CD14-positive monocyte (primary cell): ENCODE measurements at regions not wholly inside any gene's neighbourhood (a gene's known extent, or its start where the extent isn't known, plus 50 kb on each side); places are given as distances from the start of the nearest gene placed in this dataset.

Experiments used
- DNase-seq, 3 donors: peaks; one replicate each; pipeline ENCODE4 v3.0.0-alpha.2; 2011 to 2022
- H2AFZ ChIP-seq: 2 replicates; pipeline ENCODE4 v1.6.0; 2012; ENCODE audit warnings: mild to moderate bottlenecking, low read depth, low read length, inconsistent platforms; ENCODE audit not compliant: insufficient read depth, poor library complexity, severe bottlenecking
- H3K27ac ChIP-seq, 2 donors: 1 replicate in 1 of 2; 2 replicates in 1 of 2; pipeline ENCODE4 v1.5.1; 2012 to 2013; ENCODE audit warnings: low read length in 2 of 2, control low read depth in 1 of 2, inconsistent platforms in 1 of 2, low read depth in 1 of 2, mild to moderate bottlenecking in 1 of 2
- H3K27me3 ChIP-seq, 2 donors: one replicate each; pipeline versions ENCODE4 v1.6.0 to v1.6.1; 2011 to 2013; ENCODE audit warnings: low read length in 2 of 2; ENCODE audit not compliant: control insufficient read depth in 2 of 2, insufficient read depth in 2 of 2
- H3K36me3 ChIP-seq, 2 donors: replicated peaks in 1 of 2; 1 replicate in 1 of 2; 2 replicates in 1 of 2; pipeline versions ENCODE4 v1.5.1 to v1.6.1; 2012 to 2013; ENCODE audit warnings: low read length in 2 of 2, control low read depth in 1 of 2, inconsistent platforms in 1 of 2, mild to moderate bottlenecking in 1 of 2; ENCODE audit not compliant: insufficient read depth in 2 of 2, control insufficient read depth in 1 of 2
- H3K4me1 ChIP-seq, 2 donors: 1 replicate in 1 of 2; 2 replicates in 1 of 2; pipeline versions ENCODE4 v1.5.1 to v1.6.1; 2012 to 2013; ENCODE audit warnings: low read length in 2 of 2, control low read depth in 1 of 2, inconsistent platforms in 1 of 2, mild to moderate bottlenecking in 1 of 2, moderate library complexity in 1 of 2; ENCODE audit not compliant: insufficient read depth in 2 of 2, control insufficient read depth in 1 of 2
- H3K4me2 ChIP-seq: replicated peaks from 2 replicates; pipeline ENCODE3; 2012; ENCODE audit warnings: low read length, moderate library complexity, mild to moderate bottlenecking; ENCODE audit not compliant: poor library complexity, severe bottlenecking; ENCODE audit errors: extremely low read depth
- H3K4me3 ChIP-seq, 3 experiments: fragments of 200-600 bp in 1 of 3; sonication (generic) in 1 of 3; replicated peaks in 1 of 3; 1 replicate in 2 of 3; 2 replicates in 1 of 3; pipeline ENCODE4 v1.5.1; 2011 to 2013; ENCODE audit warnings: low read length in 3 of 3, mild to moderate bottlenecking in 3 of 3, control low read depth in 2 of 3, low read depth in 2 of 3, inconsistent platforms in 1 of 3, moderate library complexity in 1 of 3
- H3K79me2 ChIP-seq: 2 replicates; pipeline ENCODE4 v1.6.0; 2012; ENCODE audit warnings: mild to moderate bottlenecking, control low read depth, inconsistent platforms, low read length, moderate library complexity; ENCODE audit not compliant: insufficient read depth
- H3K9ac ChIP-seq: 2 replicates; pipeline ENCODE4 v1.6.0; 2017; ENCODE audit warnings: low read length, mild to moderate bottlenecking; ENCODE audit not compliant: insufficient read depth, poor library complexity, severe bottlenecking
- H3K9me3 ChIP-seq, 2 donors: replicated peaks in 1 of 2; 1 replicate in 1 of 2; 2 replicates in 1 of 2; pipeline versions ENCODE4 v1.5.1 to v1.6.1; 2012 to 2013; ENCODE audit warnings: low read length in 2 of 2, control low read depth in 1 of 2; ENCODE audit not compliant: control insufficient read depth in 1 of 2, insufficient read depth in 1 of 2
- H4K20me1 ChIP-seq: 2 replicates; pipeline ENCODE4 v1.6.0; 2012; ENCODE audit warnings: mild to moderate bottlenecking, low read length, control low read depth, moderate library complexity; ENCODE audit not compliant: insufficient read depth
- H3K27ac Mint-ChIP-seq, 7 donors: one replicate each; pipeline ENCODE4 v1.8.0; 2020; ENCODE audit warnings: mild to moderate bottlenecking in 7 of 7, mixed read lengths in 7 of 7, moderate library complexity in 6 of 7, inconsistent platforms in 2 of 7
- H3K27me3 Mint-ChIP-seq, 3 donors: one replicate each; pipeline ENCODE4 v1.8.0; 2021 to 2022; ENCODE audit warnings: low read depth in 3 of 3, mild to moderate bottlenecking in 3 of 3, mixed read lengths in 3 of 3, moderate library complexity in 3 of 3, inconsistent platforms in 1 of 3
- H3K36me3 Mint-ChIP-seq, 2 donors: one replicate each; pipeline ENCODE4 v1.8.0; 2020; ENCODE audit warnings: mixed read lengths in 2 of 2, inconsistent platforms in 1 of 2, mild to moderate bottlenecking in 1 of 2
- H3K4me1 Mint-ChIP-seq: one replicate; pipeline ENCODE4 v1.8.0; 2020; ENCODE audit warnings: mild to moderate bottlenecking, mixed read lengths
- H3K4me3 Mint-ChIP-seq, 2 donors: one replicate each; pipeline ENCODE4 v1.8.0; 2020; ENCODE audit warnings: mild to moderate bottlenecking in 2 of 2, mixed read lengths in 2 of 2, moderate library complexity in 1 of 2
- H3K9me3 Mint-ChIP-seq, 7 donors: one replicate each; pipeline ENCODE4 v1.8.0; 2020 to 2022; ENCODE audit warnings: mixed read lengths in 7 of 7, mild to moderate bottlenecking in 6 of 7, moderate library complexity in 6 of 7, inconsistent platforms in 2 of 7
- CTCF ChIP-seq: fragments of 200-600 bp; IDR thresholded peaks from one replicate; pipeline ENCODE4 v1.8.0; 2022; ENCODE audit warnings: antibody characterized with exemption, mild to moderate bottlenecking
- WGBS: methylation state at CpG from one replicate; pipeline ENCODE4 v1.1.5; 2013; ENCODE audit warnings: missing lambda C conversion rate; ENCODE audit not compliant: insufficient coverage; 5-methylcytosine and 5-hydroxymethylcytosine counted together
- intact Hi-C, 2 donors: fragments of 100-400 bp; cut with micrococcal nuclease; formaldehyde crosslinking; loops; one replicate each; pipeline versions ENCODE4 v1.15.0 to v1.15.1; 2023

GRCh38 chr15:77733579-77734300 lies 101.0 kb upstream of the LINGO1 start:
- Mint-ChIP-seq H3K4me1 (peaks cover 4% of the 10 kb centered on the region), H3K36me3 (no peaks in the 10 kb centered on the region), H3K27me3 (peaks cover 4 to 9% (median 6%) of the 10 kb centered on the region in 3 donors), H3K27ac (no peak overlapping the region), H3K4me3 (no peak overlapping the region), H3K9me3 (no peaks in the 10 kb centered on the region)
- Histone ChIP-seq H3K27me3 (peaks cover 0 to 1% of the 10 kb centered on the region in 2 donors), H3K27ac (no peak overlapping the region), H3K79me2 (no peaks in the 10 kb centered on the region), H3K9ac (no peak overlapping the region), H3K36me3 (no peaks in the 10 kb centered on the region), H4K20me1 (no peaks in the 10 kb centered on the region), H2AFZ (no peak overlapping the region), H3K9me3 (no peaks in the 10 kb centered on the region), H3K4me1 (no peaks in the 10 kb centered on the region), H3K4me3 (no peak overlapping the region), H3K4me2 (no peak overlapping the region)
- 75% methylated on average over 8 of the region's 18 CpGs for WGBS
- DNase-seq, result no peak
- TF ChIP-seq CTCF, result no peak
- intact Hi-C loops, result no loop called here

- Histone ChIP-seq H3K4me1 (no peaks in the 10 kb centered on the region), H3K9me3 (no peaks in the 10 kb centered on the region), H3K4me2 (no peak overlapping the region), H4K20me1 (no peaks in the 10 kb centered on the region), H3K27ac (no peak overlapping the region), H3K4me3 (no peak overlapping the region), H3K36me3 (no peaks in the 10 kb centered on the region), H2AFZ (no peak overlapping the region), H3K27me3 (no peaks in the 10 kb centered on the region), H3K9ac (no peak overlapping the region), H3K79me2 (no peaks in the 10 kb centered on the region)
- 72% methylated on average over 18 of the region's 22 CpGs for WGBS
- no peak overlapping the region for H3K4me3 Mint-ChIP-seq
- peaks cover 3% of the 10 kb centered on the region for H3K4me1 Mint-ChIP-seq
- intact Hi-C loops, result no loop called here
- TF ChIP-seq CTCF, result no peak
- no peaks in the 10 kb centered on the region for H3K36me3 Mint-ChIP-seq
- peaks cover 4 to 7% (median 5%) of the 10 kb centered on the region in 3 donors for H3K27me3 Mint-ChIP-seq
- H3K27ac Mint-ChIP-seq, result no peak overlapping the region
- no peak for DNase-seq
- H3K9me3 Mint-ChIP-seq, result no peaks in the 10 kb centered on the region
Measured at GRCh38 chr15:77732514-77733335, 100.0 kb upstream of the LINGO1 start.
